Peyer's patch (tissue), 4 donors: ENCODE measurements at regions not wholly inside any gene's neighbourhood (a gene's known extent, or its start where the extent isn't known, plus 50 kb on each side); places are given as distances from the start of the nearest gene placed in this dataset.
"Not testable (repeated sequence)": the region's sequence is repeated elsewhere in the genome, so short reads cannot be mapped to it uniquely, and the experiment has no call there.

Source experiments
- DNase-seq, 3 donors: peaks; one replicate each; pipeline ENCODE4 v3.0.0-alpha.2; 2017 to 2019
- H3K27ac ChIP-seq, 4 donors: fragments of 200-600 bp; sonication (generic); one replicate each; pipeline ENCODE4 v1.5.1; 2016 to 2019
- H3K27me3 ChIP-seq, 2 donors: fragments of 200-600 bp; sonication (generic); one replicate each; pipeline ENCODE4 v1.5.1; 2019
- H3K36me3 ChIP-seq, 3 donors: fragments of 200-600 bp; sonication (generic); one replicate each; pipeline ENCODE4 v1.5.1; 2016 to 2019
- H3K4me1 ChIP-seq, 4 donors: fragments of 200-600 bp; sonication (generic); one replicate each; pipeline ENCODE4 v1.5.1; 2016 to 2019
- H3K4me3 ChIP-seq, 4 donors: fragments of 200-600 bp; sonication (generic); 1 replicate in 3 of 4; 2 replicates in 1 of 4; pipeline ENCODE4 v1.5.1; 2016 to 2019; ENCODE audit warnings: mild to moderate bottlenecking in 1 of 4
- H3K9me3 ChIP-seq, 4 donors: fragments of 200-600 bp; sonication (generic); one replicate each; pipeline ENCODE4 v1.5.1; 2016 to 2019; ENCODE audit warnings: mild to moderate bottlenecking in 1 of 4
- CTCF ChIP-seq, 6 experiments: fragments of 450-650 bp in 4 of 6; fragments of 200-600 bp in 2 of 6; sonication (generic) in 1 of 6; IDR thresholded peaks; one replicate each; pipeline ENCODE4 v1.5.1; 2017 to 2019; ENCODE audit warnings: antibody characterized with exemption in 6 of 6, mild to moderate bottlenecking in 3 of 6, moderate library complexity in 1 of 6
- POLR2A ChIP-seq, 2 donors: fragments of 450-650 bp; IDR thresholded peaks; one replicate each; pipeline ENCODE4 v1.5.1; 2017; ENCODE audit warnings: antibody characterized with exemption in 2 of 2, mild to moderate bottlenecking in 2 of 2, moderate library complexity in 2 of 2

- Histone ChIP-seq H3K9me3 (no peaks in the 10 kb centered on the region), H3K27ac (no peak overlapping the region), H3K4me1 (no peaks in the 10 kb centered on the region), H3K27me3 (no peaks in the 10 kb centered on the region), H3K4me3 (no peak overlapping the region), H3K36me3 (no peaks in the 10 kb centered on the region)
- no peak for TF ChIP-seq POLR2A (IDR thresholded peaks at IDR 0.05)
- no peak for TF ChIP-seq CTCF (IDR thresholded peaks at IDR 0.05)
- DNase-seq = no peak
Observed at GRCh38 chr9:118659011-118659410, 710.2 kb downstream of the BRINP1 start.

GRCh38 chr9:118665226-118665919 lies 703.9 kb downstream of the BRINP1 start:
- Histone ChIP-seq H3K4me3 (no peak overlapping the region), H3K27me3 (no peaks in the 10 kb centered on the region), H3K4me1 (no peaks in the 10 kb centered on the region), H3K36me3 (no peaks in the 10 kb centered on the region), H3K9me3 (no peaks in the 10 kb centered on the region), H3K27ac (no peak overlapping the region)
- DNase-seq = no peak
- TF ChIP-seq CTCF (IDR thresholded peaks at IDR 0.05) (no peak), POLR2A (IDR thresholded peaks at IDR 0.05) (no peak)

GRCh38 chr9:118670011-118670953 lies 699.0 kb downstream of the BRINP1 start:
- DNase-seq = no peak
- Histone ChIP-seq H3K4me1 (no peaks in the 10 kb centered on the region), H3K36me3 (no peaks in the 10 kb centered on the region), H3K27ac (no peak overlapping the region), H3K9me3 (no peaks in the 10 kb centered on the region), H3K27me3 (no peaks in the 10 kb centered on the region), H3K4me3 (no peak overlapping the region)
- TF ChIP-seq POLR2A (IDR thresholded peaks at IDR 0.05) (no peak), CTCF (IDR thresholded peaks at IDR 0.05) (no peak)

- H3K27ac ChIP-seq = no peak overlapping the region
- no peaks in the 10 kb centered on the region for H3K4me1 ChIP-seq
- DNase-seq = no peak
- no peak overlapping the region for H3K4me3 ChIP-seq
- no peaks in the 10 kb centered on the region for H3K36me3 ChIP-seq
- no peaks in the 10 kb centered on the region for H3K9me3 ChIP-seq
- TF ChIP-seq POLR2A (IDR thresholded peaks at IDR 0.05) (no peak), CTCF (IDR thresholded peaks at IDR 0.05) (no peak)
- no peaks in the 10 kb centered on the region for H3K27me3 ChIP-seq
Observed at GRCh38 chr9:118674942-118675341, 694.3 kb downstream of the BRINP1 start.

GRCh38 chr9:118677936-118678653 lies 691.1 kb downstream of the BRINP1 start:
- H3K4me1 ChIP-seq, H3K9me3 ChIP-seq, H3K4me3 ChIP-seq, DNase-seq, H3K36me3 ChIP-seq, H3K27ac ChIP-seq, H3K27me3 ChIP-seq: not testable (repeated sequence)
